ENCODE measurements at regions not wholly inside any gene's neighbourhood (a gene's known extent, or its start where the extent isn't known, plus 50 kb on each side); places are given as distances from the start of the nearest gene placed in this dataset.

DNA sequence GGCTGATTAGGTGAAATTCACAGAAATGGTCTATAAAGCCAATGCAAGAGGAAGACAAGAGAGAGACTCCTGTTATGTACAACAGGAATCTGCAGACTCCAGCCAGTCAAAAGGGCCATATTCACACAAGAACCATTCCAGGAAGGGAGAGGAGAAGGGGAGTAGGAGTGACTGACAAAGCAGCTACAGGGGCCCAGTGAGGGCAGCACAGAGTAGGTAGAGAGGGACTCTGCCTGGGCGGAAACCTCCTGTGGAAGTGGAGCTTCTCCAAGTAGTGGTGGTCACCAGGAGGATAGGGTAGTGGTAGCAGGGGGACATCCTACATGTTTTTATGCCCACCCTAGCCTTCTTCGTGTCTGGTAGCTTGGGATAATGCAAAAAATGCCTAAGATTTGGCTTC is 667.3 kb downstream of the ACTL7B start:
- TF ChIP-seq CBX3 (IDR thresholded peaks at IDR 0.05; ENCODE audit: low read depth) (no peak), ATF3 (IDR thresholded peaks at IDR 0.05) (no peak), EZH2 (IDR thresholded peaks at IDR 0.05) (no peak), RAD21 (IDR thresholded peaks at IDR 0.05; ENCODE audit: low read depth) (no peak), ELF1 (IDR thresholded peaks at IDR 0.05; ENCODE audit: borderline replicate concordance, low read depth) (no peak), YY1 (IDR thresholded peaks at IDR 0.05; ENCODE audit: extremely low read depth, insufficient replicate concordance, low read depth, low read length) (no peak), ZNF274 (IDR thresholded peaks at IDR 0.05; ENCODE audit: low read depth, low read length) (no peak), TCF7L2 (IDR thresholded peaks at IDR 0.05; ENCODE audit: borderline replicate concordance, extremely low read depth, insufficient read depth, insufficient read length) (no peak), POLR2AphosphoS5 (IDR thresholded peaks at IDR 0.05; ENCODE audit: low read depth, low read length) (no peak), POLR2A (IDR thresholded peaks at IDR 0.05; ENCODE audit: borderline replicate concordance, extremely low read depth, insufficient read depth, insufficient read length) (no peak), REST (IDR thresholded peaks at IDR 0.05; ENCODE audit: low read depth) (no peak), EGR1 (IDR thresholded peaks at IDR 0.05; ENCODE audit: low read depth) (no peak), CEBPB (IDR thresholded peaks at IDR 0.05; ENCODE audit: low read depth) (no peak), JUND (IDR thresholded peaks at IDR 0.05) (no peak)
- TF ChIP-seq, protein P1, sequence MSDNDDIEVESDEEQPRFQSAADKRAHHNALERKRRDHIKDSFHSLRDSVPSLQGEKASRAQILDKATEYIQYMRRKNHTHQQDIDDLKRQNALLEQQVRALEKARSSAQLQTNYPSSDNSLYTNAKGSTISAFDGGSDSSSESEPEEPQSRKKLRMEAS (IDR thresholded peaks at IDR 0.05): no peak
- TF ChIP-seq, protein P2, sequence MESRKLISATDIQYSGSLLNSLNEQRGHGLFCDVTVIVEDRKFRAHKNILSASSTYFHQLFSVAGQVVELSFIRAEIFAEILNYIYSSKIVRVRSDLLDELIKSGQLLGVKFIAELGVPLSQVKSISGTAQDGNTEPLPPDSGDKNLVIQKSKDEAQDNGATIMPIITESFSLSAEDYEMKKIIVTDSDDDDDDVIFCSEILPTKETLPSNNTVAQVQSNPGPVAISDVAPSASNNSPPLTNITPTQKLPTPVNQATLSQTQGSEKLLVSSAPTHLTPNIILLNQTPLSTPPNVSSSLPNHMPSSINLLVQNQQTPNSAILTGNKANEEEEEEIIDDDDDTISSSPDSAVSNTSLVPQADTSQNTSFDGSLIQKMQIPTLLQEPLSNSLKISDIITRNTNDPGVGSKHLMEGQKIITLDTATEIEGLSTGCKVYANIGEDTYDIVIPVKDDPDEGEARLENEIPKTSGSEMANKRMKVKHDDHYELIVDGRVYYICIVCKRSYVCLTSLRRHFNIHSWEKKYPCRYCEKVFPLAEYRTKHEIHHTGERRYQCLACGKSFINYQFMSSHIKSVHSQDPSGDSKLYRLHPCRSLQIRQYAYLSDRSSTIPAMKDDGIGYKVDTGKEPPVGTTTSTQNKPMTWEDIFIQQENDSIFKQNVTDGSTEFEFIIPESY (IDR thresholded peaks at IDR 0.05; ENCODE audit: extremely low read depth, insufficient replicate concordance, low read length): no peak
- H3K9me2 ChIP-seq (ENCODE audit: insufficient read depth): no peaks in the 10 kb centered on the region
- no peak overlapping the region for H3K27ac ChIP-seq (ENCODE audit: low read depth, low read length)
- H3K4me1 ChIP-seq (ENCODE audit: control insufficient read depth in 1 of 2, insufficient read depth in 2 of 2, low read length in 2 of 2): peaks cover 0 to 11% of the 10 kb centered on the region in 2 experiments; a peak in 2 of 4 replicates
- CTCF ChIA-PET: no interaction called here
- RAD21 ChIA-PET (ENCODE audit: low non-redundant PET in 1 of 2, low total read pairs in 2 of 2, uncharacterized antibody in 2 of 2, unreplicated experiment in 2 of 2): no interaction called here
- H3K9me3 ChIP-seq (ENCODE audit: control insufficient read depth in 1 of 2, insufficient read depth in 1 of 2, low read depth in 1 of 2, low read length in 2 of 2): no peaks in the 10 kb centered on the region
- intact Hi-C loops (cut with micrococcal nuclease): no loop called here
- ATAC-seq (no peak), DNase-seq (ENCODE audit: low read depth, low spot score) (no peak)
- no peak overlapping the region for H3K4me3 ChIP-seq (replicated peaks in 1 of 2; ENCODE audit: low read depth in 1 of 2, low read length in 2 of 2)
- H3K36me3 ChIP-seq (ENCODE audit: control insufficient read depth in 1 of 2, insufficient read depth in 2 of 2, low read length in 2 of 2): no peaks in the 10 kb centered on the region
- BruUV-seq (replicated peaks): no TSS peak
- no peaks in the 10 kb centered on the region for H3K79me2 ChIP-seq (ENCODE audit: insufficient read depth, low read length)
- no peaks in the 10 kb centered on the region for H4K20me1 ChIP-seq (ENCODE audit: insufficient read depth)
- no peak overlapping the region for H3K4me2 ChIP-seq (ENCODE audit: low read length)
- H3K27me3 ChIP-seq (ENCODE audit: insufficient read depth, low read length): no peaks in the 10 kb centered on the region
- no peak overlapping the region for H2AFZ ChIP-seq (ENCODE audit: low read depth, low read length, poor library complexity, severe bottlenecking)
- POLR2A ChIA-PET: no interaction called here
- H3K9ac ChIP-seq (ENCODE audit: low read length): no peak overlapping the region

Measured in HCT116 (cell line).